ENCODE measurements at regions not wholly inside any gene's neighbourhood (a gene's known extent, or its start where the extent isn't known, plus 50 kb on each side); places are given as distances from the start of the nearest gene placed in this dataset.

DNA sequence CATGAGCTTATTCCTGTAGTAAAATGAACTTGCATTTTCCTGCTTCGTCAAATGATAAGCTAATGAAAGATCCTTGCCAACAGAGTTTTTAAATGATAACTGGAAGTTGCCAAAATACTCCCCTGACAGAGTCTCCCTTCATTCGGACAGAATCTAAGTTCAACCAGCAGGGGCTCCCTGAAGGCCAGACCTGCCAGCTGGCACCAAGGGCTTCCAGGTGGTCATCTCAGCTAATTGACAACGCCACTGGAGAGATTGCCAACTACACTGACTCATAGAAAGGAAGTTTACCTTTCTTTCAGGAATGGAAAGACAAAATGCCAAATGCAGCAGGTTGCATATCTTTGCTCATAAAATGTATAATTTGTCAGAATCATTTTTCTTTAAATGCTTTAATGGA, 462.8 kb downstream of the GXYLT1 start:
- no peak for TF ChIP-seq CTCF (IDR thresholded peaks at IDR 0.05; ENCODE audit: insufficient read depth, missing control alignments)
- no peak for FAIRE-seq
- DNase-seq (ENCODE audit: insufficient read length, low spot score) = no peak

DNA sequence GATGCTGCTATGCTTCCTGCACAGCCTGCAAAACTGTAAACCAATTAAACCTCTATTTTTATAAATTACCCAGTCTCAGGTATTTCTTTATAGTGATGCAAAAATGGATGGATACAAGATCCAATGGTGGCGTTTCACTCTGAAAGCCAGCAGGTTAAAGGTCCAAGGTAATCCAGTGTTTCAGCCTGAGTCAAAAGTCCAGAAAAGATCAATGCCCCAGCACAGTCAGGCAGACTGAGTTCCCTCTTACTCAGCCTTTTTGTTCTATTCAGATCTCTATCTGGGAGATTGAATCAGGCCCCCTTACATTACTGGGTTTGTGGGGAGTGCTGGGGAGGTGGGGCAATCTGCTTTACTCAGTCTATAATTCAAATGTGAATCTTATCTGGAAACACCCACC, 464.5 kb downstream of the GXYLT1 start:
- FAIRE-seq (no peak), DNase-seq (ENCODE audit: insufficient read length, low spot score) (no peak)
- TF ChIP-seq CTCF (IDR thresholded peaks at IDR 0.05; ENCODE audit: insufficient read depth, missing control alignments) = no peak

GRCh38 chr12:41663598-41664265, 475.6 kb downstream of the PDZRN4 start:
- no peak for FAIRE-seq
- no peak for DNase-seq (ENCODE audit: insufficient read length, low spot score)
- peak; percentile 37 for TF ChIP-seq CTCF (IDR thresholded peaks at IDR 0.05; ENCODE audit: insufficient read depth, missing control alignments)

- peak; percentile 35 for FAIRE-seq
- DNase-seq (ENCODE audit: insufficient read length, low spot score) = no peak
- TF ChIP-seq CTCF (IDR thresholded peaks at IDR 0.05; ENCODE audit: insufficient read depth, missing control alignments) = no peak
These were observed 473.1 kb downstream of the PDZRN4 start for GRCh38 chr12:41661141-41661765.

- FAIRE-seq = no peak
- no peak for DNase-seq (ENCODE audit: insufficient read length, low spot score)
- no peak for TF ChIP-seq CTCF (IDR thresholded peaks at IDR 0.05; ENCODE audit: insufficient read depth, missing control alignments)
These were observed 468.3 kb downstream of the PDZRN4 start for GRCh38 chr12:41656454-41656853.

- TF ChIP-seq CTCF (IDR thresholded peaks at IDR 0.05; ENCODE audit: insufficient read depth, missing control alignments) = no peak
These were observed 465.5 kb downstream of the PDZRN4 start for GRCh38 chr12:41653386-41654326.

More at GRCh38 chr12:41653386-41654326, 465.5 kb downstream of the PDZRN4 start:
- FAIRE-seq (no peak), DNase-seq (ENCODE audit: insufficient read length, low spot score) (no peak)
